Mesendoderm (in vitro differentiated cells): ENCODE measurements at regions not wholly inside any gene's neighbourhood (a gene's known extent, or its start where the extent isn't known, plus 50 kb on each side); places are given as distances from the start of the nearest gene placed in this dataset.

ENCODE experiments used
- DNase-seq: peaks from one replicate; pipeline ENCODE4 v3.0.0; 2013
- H2AK5ac ChIP-seq: 2 replicates; pipeline ENCODE4 v1.6.1; 2013; ENCODE audit warnings: low read length, inconsistent platforms
- H2BK120ac ChIP-seq: 2 replicates; pipeline ENCODE4 v1.6.1; 2013; ENCODE audit warnings: low read depth, mild to moderate bottlenecking, low read length, moderate library complexity, mixed read lengths
- H2BK15ac ChIP-seq: replicated peaks from 2 replicates; pipeline ENCODE4 v1.6.1; 2013; ENCODE audit warnings: low read depth, mild to moderate bottlenecking, moderate library complexity
- H2BK5ac ChIP-seq: 2 replicates; pipeline ENCODE4 v1.6.1; 2013; ENCODE audit warnings: low read length, inconsistent platforms
- H3K18ac ChIP-seq: 2 replicates; pipeline ENCODE4 v1.6.1; 2013; ENCODE audit warnings: mild to moderate bottlenecking, low read length, mixed read lengths
- H3K23ac ChIP-seq: one replicate; pipeline ENCODE4 v1.6.1; 2013; ENCODE audit warnings: low read length
- H3K27ac ChIP-seq: 2 replicates; pipeline ENCODE4 v1.5.1; 2013; ENCODE audit warnings: low read depth, mild to moderate bottlenecking, inconsistent platforms, low read length, moderate library complexity
- H3K27me3 ChIP-seq: 2 replicates; pipeline ENCODE4 v1.6.1; 2013; ENCODE audit warnings: low read length, control low read depth, mild to moderate bottlenecking, inconsistent platforms; ENCODE audit not compliant: insufficient read depth, poor library complexity
- H3K36me3 ChIP-seq: 2 replicates; pipeline ENCODE4 v1.6.1; 2013; ENCODE audit warnings: low read length, inconsistent platforms; ENCODE audit not compliant: control insufficient read depth, insufficient read depth
- H3K4ac ChIP-seq: one replicate; pipeline ENCODE4 v1.6.1; 2013; ENCODE audit warnings: low read depth, mild to moderate bottlenecking, low read length, moderate library complexity
- H3K4me1 ChIP-seq: 2 replicates; pipeline ENCODE4 v1.6.1; 2013; ENCODE audit warnings: low read depth, low read length, inconsistent platforms; ENCODE audit not compliant: control insufficient read depth
- H3K4me2 ChIP-seq: 2 replicates; pipeline ENCODE4 v1.6.1; 2013; ENCODE audit warnings: low read length
- H3K4me3 ChIP-seq: 2 replicates; pipeline ENCODE4 v1.5.1; 2013; ENCODE audit warnings: mild to moderate bottlenecking, low read length
- H3K56ac ChIP-seq: one replicate; pipeline ENCODE4 v1.6.1; 2013; ENCODE audit warnings: low read length
- H3K79me1 ChIP-seq: 2 replicates; pipeline ENCODE4 v1.6.1; 2013; ENCODE audit warnings: low read length, inconsistent platforms
- H3K79me2 ChIP-seq: 2 replicates; pipeline ENCODE4 v1.6.1; 2013; ENCODE audit warnings: mild to moderate bottlenecking, low read length; ENCODE audit not compliant: control insufficient read depth, insufficient read depth
- H3K9ac ChIP-seq: 2 replicates; pipeline ENCODE4 v1.6.1; 2013; ENCODE audit warnings: low read length, inconsistent platforms
- H4K5ac ChIP-seq: one replicate; pipeline ENCODE4 v1.6.1; 2013; ENCODE audit warnings: low read length
- H4K8ac ChIP-seq: one replicate; pipeline ENCODE4 v1.6.1; 2013; ENCODE audit warnings: low read depth, mild to moderate bottlenecking, control low read depth, low read length, moderate library complexity
- WGBS: extraction: QIAGEN DNeasy Blood & Tissue Kit; methylation state at CpG from one replicate; pipeline ENCODE4 v1.1.7; 2013; ENCODE audit warnings: low lambda C conversion rate, missing lambda C conversion rate; ENCODE audit not compliant: insufficient coverage; ENCODE audit errors: extremely low coverage; 5-methylcytosine and 5-hydroxymethylcytosine counted together

GRCh38 chr13:69180034-69180433 lies 927.6 kb upstream of the ATXN8OS start:
- Histone ChIP-seq H3K9ac (no peak overlapping the region), H4K8ac (no peak overlapping the region), H3K79me2 (no peaks in the 10 kb centered on the region), H3K56ac (no peak overlapping the region), H3K27ac (no peak overlapping the region), H3K4me2 (no peak overlapping the region), H2AK5ac (no peak overlapping the region), H3K4me3 (no peak overlapping the region), H2BK5ac (no peak overlapping the region), H3K4me1 (no peaks in the 10 kb centered on the region), H2BK120ac (no peak overlapping the region), H3K36me3 (no peaks in the 10 kb centered on the region), H3K27me3 (no peaks in the 10 kb centered on the region), H3K18ac (no peak overlapping the region), H3K79me1 (no peaks in the 10 kb centered on the region), H3K4ac (no peak overlapping the region), H2BK15ac (no peak overlapping the region), H3K23ac (no peak overlapping the region), H4K5ac (no peak overlapping the region)
- no CpG with 5 or more reads among the region's 5 CpGs for WGBS
- DNase-seq: no peak

GRCh38 chr13:69178000-69178399 lies 929.6 kb upstream of the ATXN8OS start:
- Histone ChIP-seq H4K8ac (no peak overlapping the region), H3K56ac (no peak overlapping the region), H4K5ac (no peak overlapping the region), H2AK5ac (no peak overlapping the region), H3K4me1 (no peaks in the 10 kb centered on the region), H3K23ac (no peak overlapping the region), H3K18ac (no peak overlapping the region), H2BK5ac (no peak overlapping the region), H3K36me3 (no peaks in the 10 kb centered on the region), H3K4me3 (no peak overlapping the region), H3K27me3 (no peaks in the 10 kb centered on the region), H2BK15ac (no peak overlapping the region), H3K79me1 (no peaks in the 10 kb centered on the region), H3K9ac (no peak overlapping the region), H2BK120ac (no peak overlapping the region), H3K79me2 (no peaks in the 10 kb centered on the region), H3K4me2 (no peak overlapping the region), H3K27ac (no peak overlapping the region), H3K4ac (no peak overlapping the region)
- WGBS: no CpG with 5 or more reads among the region's 1 CpG
- DNase-seq: no peak

GRCh38 chr13:69168436-69168835 lies 939.2 kb upstream of the ATXN8OS start:
- no peaks in the 10 kb centered on the region for H3K79me2 ChIP-seq
- no peak overlapping the region for H3K4me2 ChIP-seq
- H3K79me1 ChIP-seq: no peaks in the 10 kb centered on the region
- no peak overlapping the region for H2AK5ac ChIP-seq
- no peak overlapping the region for H3K4ac ChIP-seq
- no peak for DNase-seq
- H3K23ac ChIP-seq: no peak overlapping the region
- H2BK15ac ChIP-seq: no peak overlapping the region
- no peak overlapping the region for H3K56ac ChIP-seq
- H3K4me1 ChIP-seq: no peaks in the 10 kb centered on the region
- no peak overlapping the region for H3K4me3 ChIP-seq
- no peak overlapping the region for H2BK5ac ChIP-seq
- 100% methylated on average over 2 of the region's 9 CpGs for WGBS
- H4K5ac ChIP-seq: no peak overlapping the region
- H3K27ac ChIP-seq: no peak overlapping the region
- H3K36me3 ChIP-seq: no peaks in the 10 kb centered on the region
- no peak overlapping the region for H2BK120ac ChIP-seq
- H3K27me3 ChIP-seq: no peaks in the 10 kb centered on the region
- no peak overlapping the region for H3K9ac ChIP-seq
- no peak overlapping the region for H3K18ac ChIP-seq
- no peak overlapping the region for H4K8ac ChIP-seq

- no peak overlapping the region for H2BK120ac ChIP-seq
- no peak overlapping the region for H4K5ac ChIP-seq
- no peak overlapping the region for H3K23ac ChIP-seq
- no peak overlapping the region for H2BK5ac ChIP-seq
- no peaks in the 10 kb centered on the region for H3K4me1 ChIP-seq
- WGBS: no CpG with 5 or more reads among the region's 2 CpGs
- H3K56ac ChIP-seq: no peak overlapping the region
- H3K4me3 ChIP-seq: no peak overlapping the region
- H3K18ac ChIP-seq: no peak overlapping the region
- no peak overlapping the region for H4K8ac ChIP-seq
- no peak overlapping the region for H3K9ac ChIP-seq
- no peak for DNase-seq
- no peaks in the 10 kb centered on the region for H3K79me2 ChIP-seq
- H3K36me3 ChIP-seq: no peaks in the 10 kb centered on the region
- H3K4me2 ChIP-seq: no peak overlapping the region
- H3K79me1 ChIP-seq: no peaks in the 10 kb centered on the region
- H2BK15ac ChIP-seq: no peak overlapping the region
- no peak overlapping the region for H3K4ac ChIP-seq
- no peak overlapping the region for H3K27ac ChIP-seq
- no peak overlapping the region for H2AK5ac ChIP-seq
- no peaks in the 10 kb centered on the region for H3K27me3 ChIP-seq
Observed at GRCh38 chr13:69155136-69155535, 952.5 kb upstream of the ATXN8OS start.

- H3K18ac ChIP-seq: no peak overlapping the region
Observed at GRCh38 chr13:69142101-69142500, 965.5 kb upstream of the ATXN8OS start.

GRCh38 chr13:69124996-69125395 lies 982.6 kb upstream of the ATXN8OS start:
- Histone ChIP-seq H3K79me1 (no peaks in the 10 kb centered on the region), H2AK5ac (no peak overlapping the region), H2BK5ac (no peak overlapping the region), H2BK120ac (no peak overlapping the region), H3K27ac (no peak overlapping the region), H4K8ac (no peak overlapping the region), H3K4me1 (no peaks in the 10 kb centered on the region), H3K56ac (no peak overlapping the region), H3K18ac (no peak overlapping the region), H3K9ac (no peak overlapping the region), H3K27me3 (no peaks in the 10 kb centered on the region), H3K36me3 (no peaks in the 10 kb centered on the region), H2BK15ac (no peak overlapping the region), H4K5ac (no peak overlapping the region), H3K4me2 (no peak overlapping the region), H3K79me2 (no peaks in the 10 kb centered on the region), H3K4ac (no peak overlapping the region), H3K23ac (no peak overlapping the region), H3K4me3 (no peak overlapping the region)
- no peak for DNase-seq
- WGBS: no CpG with 5 or more reads among the region's 2 CpGs

More at GRCh38 chr13:69142101-69142500, 965.5 kb upstream of the ATXN8OS start:
- no peak overlapping the region for H3K27ac ChIP-seq
- no CpG with 5 or more reads among the region's 3 CpGs for WGBS
- H3K36me3 ChIP-seq: no peaks in the 10 kb centered on the region
- no peak overlapping the region for H2BK15ac ChIP-seq
- H3K79me1 ChIP-seq: no peaks in the 10 kb centered on the region
- H3K4me1 ChIP-seq: no peaks in the 10 kb centered on the region
- no peak overlapping the region for H3K4me2 ChIP-seq
- H2AK5ac ChIP-seq: no peak overlapping the region
- no peak overlapping the region for H3K9ac ChIP-seq
- H3K4me3 ChIP-seq: no peak overlapping the region
- no peak overlapping the region for H3K23ac ChIP-seq
- H3K79me2 ChIP-seq: no peaks in the 10 kb centered on the region
- H3K27me3 ChIP-seq: no peaks in the 10 kb centered on the region
- no peak overlapping the region for H3K4ac ChIP-seq
- no peak overlapping the region for H4K8ac ChIP-seq
- no peak overlapping the region for H2BK5ac ChIP-seq
- H4K5ac ChIP-seq: no peak overlapping the region
- no peak overlapping the region for H3K56ac ChIP-seq
- DNase-seq: no peak
- H2BK120ac ChIP-seq: no peak overlapping the region
